KMS-11 (cell line): ENCODE measurements at regions not wholly inside any gene's neighbourhood (a gene's known extent, or its start where the extent isn't known, plus 50 kb on each side); places are given as distances from the start of the nearest gene placed in this dataset.

ENCODE experiments used
- H2AFZ ChIP-seq: fragments of 200-600 bp; sonication (generic); 2 replicates; pipeline ENCODE4 v1.6.1; 2016; ENCODE audit warnings: antibody characterized with exemption, mixed run types, low read depth
- H3K27ac ChIP-seq: fragments of 200-600 bp; sonication (generic); 2 replicates; pipeline ENCODE4 v1.6.1; 2016; ENCODE audit warnings: mild to moderate bottlenecking, mixed run types
- H3K27me3 ChIP-seq: fragments of 200-600 bp; sonication (generic); 2 replicates; pipeline ENCODE4 v1.6.1; 2017; ENCODE audit warnings: mild to moderate bottlenecking, low read depth, mixed run types, moderate library complexity; ENCODE audit not compliant: insufficient read depth
- H3K36me3 ChIP-seq: fragments of 200-600 bp; sonication (generic); 2 replicates; pipeline ENCODE4 v1.6.1; 2017; ENCODE audit warnings: mild to moderate bottlenecking, mixed run types; ENCODE audit not compliant: insufficient read depth
- H3K4me1 ChIP-seq: fragments of 200-600 bp; sonication (generic); 2 replicates; pipeline ENCODE4 v1.6.1; 2016; ENCODE audit warnings: mild to moderate bottlenecking, low read depth, mixed run types; ENCODE audit not compliant: poor library complexity, severe bottlenecking
- H3K4me2 ChIP-seq: fragments of 200-600 bp; sonication (generic); 2 replicates; pipeline ENCODE4 v1.7.0; 2016; ENCODE audit warnings: mild to moderate bottlenecking, mixed run types
- H3K4me3 ChIP-seq: fragments of 200-600 bp; sonication (generic); IDR thresholded peaks from 2 replicates; pipeline ENCODE4 v1.6.1; 2017; ENCODE audit warnings: low read depth, low read length, mixed read lengths; ENCODE audit not compliant: insufficient read depth
- H3K79me2 ChIP-seq: fragments of 200-600 bp; sonication (generic); 2 replicates; pipeline ENCODE4 v1.6.1; 2016; ENCODE audit warnings: low read depth, mixed run types; ENCODE audit not compliant: insufficient read depth
- H3K9ac ChIP-seq: fragments of 200-600 bp; sonication (generic); 2 replicates; pipeline ENCODE4 v1.6.1; 2016; ENCODE audit warnings: mild to moderate bottlenecking, mixed run types
- H4K20me1 ChIP-seq: fragments of 200-600 bp; sonication (generic); 2 replicates; pipeline ENCODE4 v1.6.1; 2016; ENCODE audit warnings: mild to moderate bottlenecking, mixed run types; ENCODE audit not compliant: insufficient read depth
- TF ChIP-seq, protein P1 (sequence below): fragments of 200-600 bp; sonication (generic); conservative IDR thresholded peaks from 2 replicates; pipeline ENCODE4 v1.6.1; 2017; ENCODE audit warnings: low read depth, mild to moderate bottlenecking, antibody characterized with exemption, low read length, moderate library complexity, mixed read lengths

DNA sequence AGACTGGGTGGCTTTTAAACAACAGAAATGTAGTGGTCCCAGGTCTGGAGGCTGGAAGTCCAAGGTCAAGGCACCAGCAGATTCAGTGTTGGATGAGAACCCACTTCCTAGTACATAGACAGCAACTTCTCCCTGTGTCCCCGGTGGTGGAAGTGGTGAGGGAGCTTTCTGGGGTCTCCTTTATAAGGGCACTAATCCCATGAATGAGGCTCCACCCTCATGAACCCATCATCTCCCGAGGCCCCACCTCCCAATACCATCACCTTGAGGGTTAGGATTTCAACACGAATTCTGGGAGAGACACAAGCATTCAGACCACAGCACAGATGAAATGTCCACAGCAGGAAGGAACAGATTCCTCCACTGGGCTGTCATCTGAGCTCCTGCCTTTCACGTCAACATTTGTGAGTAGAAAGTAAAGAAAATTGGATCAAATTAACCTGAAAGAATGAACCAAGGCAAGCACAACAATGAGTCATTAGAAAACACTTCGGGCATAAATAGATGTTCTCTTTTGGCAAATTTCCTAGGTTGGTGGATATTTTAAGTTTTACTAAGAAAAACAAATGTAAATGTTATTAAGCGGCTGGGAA, 130.7 kb downstream of the RNASET2 start:
- H3K79me2 ChIP-seq, result no peaks in the 10 kb centered on the region
- H3K4me2 ChIP-seq, result no peak overlapping the region
- no peak overlapping the region for H3K27ac ChIP-seq
- no peak overlapping the region for H3K9ac ChIP-seq
- TF ChIP-seq, protein P1, sequence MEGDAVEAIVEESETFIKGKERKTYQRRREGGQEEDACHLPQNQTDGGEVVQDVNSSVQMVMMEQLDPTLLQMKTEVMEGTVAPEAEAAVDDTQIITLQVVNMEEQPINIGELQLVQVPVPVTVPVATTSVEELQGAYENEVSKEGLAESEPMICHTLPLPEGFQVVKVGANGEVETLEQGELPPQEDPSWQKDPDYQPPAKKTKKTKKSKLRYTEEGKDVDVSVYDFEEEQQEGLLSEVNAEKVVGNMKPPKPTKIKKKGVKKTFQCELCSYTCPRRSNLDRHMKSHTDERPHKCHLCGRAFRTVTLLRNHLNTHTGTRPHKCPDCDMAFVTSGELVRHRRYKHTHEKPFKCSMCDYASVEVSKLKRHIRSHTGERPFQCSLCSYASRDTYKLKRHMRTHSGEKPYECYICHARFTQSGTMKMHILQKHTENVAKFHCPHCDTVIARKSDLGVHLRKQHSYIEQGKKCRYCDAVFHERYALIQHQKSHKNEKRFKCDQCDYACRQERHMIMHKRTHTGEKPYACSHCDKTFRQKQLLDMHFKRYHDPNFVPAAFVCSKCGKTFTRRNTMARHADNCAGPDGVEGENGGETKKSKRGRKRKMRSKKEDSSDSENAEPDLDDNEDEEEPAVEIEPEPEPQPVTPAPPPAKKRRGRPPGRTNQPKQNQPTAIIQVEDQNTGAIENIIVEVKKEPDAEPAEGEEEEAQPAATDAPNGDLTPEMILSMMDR, result no peak
- no peak overlapping the region for H2AFZ ChIP-seq
- H3K4me1 ChIP-seq, result no peaks in the 10 kb centered on the region
- no peaks in the 10 kb centered on the region for H3K36me3 ChIP-seq
- no peaks in the 10 kb centered on the region for H3K27me3 ChIP-seq
- H4K20me1 ChIP-seq, result no peaks in the 10 kb centered on the region
- no peak overlapping the region for H3K4me3 ChIP-seq

DNA sequence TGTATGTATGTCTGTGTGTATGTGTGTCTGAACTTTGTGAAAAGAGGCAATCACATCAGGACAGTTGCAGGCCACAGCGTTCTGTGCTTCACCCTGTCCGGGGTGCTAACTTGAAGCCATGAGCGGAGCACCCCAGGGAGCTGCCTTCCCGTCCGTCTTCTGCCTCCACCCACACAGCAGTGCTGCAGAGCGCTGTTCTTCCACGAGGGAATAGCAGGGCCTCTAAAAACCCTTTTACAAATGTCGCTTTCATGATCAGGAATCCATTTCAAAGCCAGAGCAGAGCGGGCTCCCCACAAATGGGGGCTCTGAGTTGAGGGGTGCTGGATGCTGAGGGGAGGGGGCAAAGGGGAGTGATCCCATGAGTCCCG, 131.5 kb downstream of the RNASET2 start:
- Histone ChIP-seq H3K79me2 (no peaks in the 10 kb centered on the region), H3K4me1 (no peaks in the 10 kb centered on the region), H3K9ac (no peak overlapping the region), H3K36me3 (no peaks in the 10 kb centered on the region), H3K4me2 (no peak overlapping the region), H3K27ac (no peak overlapping the region), H3K27me3 (no peaks in the 10 kb centered on the region), H4K20me1 (no peaks in the 10 kb centered on the region), H2AFZ (no peak overlapping the region), H3K4me3 (no peak overlapping the region)
- TF ChIP-seq, protein P1, result no peak

- H3K79me2 ChIP-seq, result no peaks in the 10 kb centered on the region
- H2AFZ ChIP-seq, result no peak overlapping the region
- no peak overlapping the region for H3K9ac ChIP-seq
- H3K36me3 ChIP-seq, result no peaks in the 10 kb centered on the region
- no peak overlapping the region for H3K4me2 ChIP-seq
- H3K27ac ChIP-seq, result no peak overlapping the region
- no peaks in the 10 kb centered on the region for H3K4me1 ChIP-seq
- no peaks in the 10 kb centered on the region for H4K20me1 ChIP-seq
- no peaks in the 10 kb centered on the region for H3K27me3 ChIP-seq
- TF ChIP-seq, protein P1, result no peak
- H3K4me3 ChIP-seq, result no peak overlapping the region
These were observed 132.0 kb downstream of the RNASET2 start for GRCh38 chr6:166824146-166824879.

GRCh38 chr6:166822609-166823008, 133.7 kb downstream of the RNASET2 start:
- Histone ChIP-seq H3K79me2 (no peaks in the 10 kb centered on the region), H3K4me3 (no peak overlapping the region), H4K20me1 (no peaks in the 10 kb centered on the region), H2AFZ (no peak overlapping the region), H3K4me1 (no peaks in the 10 kb centered on the region), H3K4me2 (no peak overlapping the region), H3K9ac (no peak overlapping the region), H3K27ac (no peak overlapping the region), H3K36me3 (no peaks in the 10 kb centered on the region), H3K27me3 (no peaks in the 10 kb centered on the region)
- TF ChIP-seq, protein P1, result no peak
